NCI-H524 (cell line): ENCODE measurements at regions not wholly inside any gene's neighbourhood (a gene's known extent, or its start where the extent isn't known, plus 50 kb on each side); places are given as distances from the start of the nearest gene placed in this dataset.
A peak's percentile ranks its signal among the peaks of the same experiment; 100 is the strongest.
"Not testable (repeated sequence)": the region's sequence is repeated elsewhere in the genome, so short reads cannot be mapped to it uniquely, and the experiment has no call there.

Source experiments
- DNase-seq, 2 experiments: peaks; one replicate each; lab custom pipeline; 2025; lab: John Stamatoyannopoulos, UW

- no peak for DNase-seq
Observed at GRCh38 chr1:71345491-71345890, 264.7 kb upstream of the ZRANB2 start.

DNA sequence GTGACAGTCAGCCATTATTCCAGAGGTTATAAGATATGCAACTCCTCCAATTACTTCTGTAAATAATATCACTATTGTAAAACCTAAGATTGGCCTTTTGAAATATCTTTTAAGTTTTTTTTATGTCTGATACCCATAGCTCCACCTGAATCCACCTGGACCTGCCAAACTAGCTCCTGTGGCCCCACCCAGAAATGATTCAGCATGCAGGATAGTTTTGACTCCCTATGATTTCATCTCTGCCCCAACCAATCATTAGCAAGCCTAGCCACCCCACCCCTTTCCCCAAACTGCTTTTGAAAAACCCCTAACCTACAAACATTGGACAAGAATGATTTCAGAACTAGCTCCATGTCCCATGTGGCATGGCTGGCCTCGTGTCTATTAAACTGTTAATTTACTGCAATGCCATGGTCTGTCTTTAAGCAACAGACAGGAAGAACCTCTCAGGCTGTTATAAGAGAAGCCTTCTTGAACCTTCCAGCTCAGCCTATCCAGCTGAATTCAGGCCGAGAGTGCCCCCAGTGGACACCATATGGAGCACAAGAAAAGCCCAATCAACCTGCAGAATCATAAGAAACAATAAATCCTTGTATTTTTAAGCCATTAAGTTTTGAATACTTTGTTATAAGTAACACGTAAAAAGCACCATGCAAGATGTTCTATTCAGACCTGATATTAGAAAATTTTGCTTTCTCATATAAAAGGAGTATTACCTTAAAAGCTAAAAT is 263.0 kb upstream of the ZRANB2 start:
- no peak for DNase-seq

GRCh38 chr1:71339238-71339637 is 258.4 kb upstream of the ZRANB2 start:
- no peak for DNase-seq

DNA sequence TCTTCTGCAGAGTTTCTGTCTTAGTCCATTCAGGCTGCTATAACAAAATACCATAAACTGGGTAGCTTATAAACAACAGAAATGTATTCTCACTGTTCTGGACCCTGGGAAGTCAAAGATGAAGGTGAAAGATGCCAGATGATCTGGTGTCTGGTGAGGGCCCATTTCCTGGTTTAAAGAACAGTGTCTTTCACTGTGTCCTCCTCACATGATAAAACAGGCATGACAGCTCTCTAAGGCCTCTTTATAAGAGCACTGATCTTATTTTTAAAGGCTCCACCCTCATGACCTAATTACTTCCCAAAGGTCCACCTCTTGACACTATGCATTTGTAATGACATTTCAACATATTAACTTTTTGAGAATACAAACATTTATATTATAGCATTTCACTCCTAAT is 250.2 kb upstream of the ZRANB2 start:
- no peak for DNase-seq

DNA sequence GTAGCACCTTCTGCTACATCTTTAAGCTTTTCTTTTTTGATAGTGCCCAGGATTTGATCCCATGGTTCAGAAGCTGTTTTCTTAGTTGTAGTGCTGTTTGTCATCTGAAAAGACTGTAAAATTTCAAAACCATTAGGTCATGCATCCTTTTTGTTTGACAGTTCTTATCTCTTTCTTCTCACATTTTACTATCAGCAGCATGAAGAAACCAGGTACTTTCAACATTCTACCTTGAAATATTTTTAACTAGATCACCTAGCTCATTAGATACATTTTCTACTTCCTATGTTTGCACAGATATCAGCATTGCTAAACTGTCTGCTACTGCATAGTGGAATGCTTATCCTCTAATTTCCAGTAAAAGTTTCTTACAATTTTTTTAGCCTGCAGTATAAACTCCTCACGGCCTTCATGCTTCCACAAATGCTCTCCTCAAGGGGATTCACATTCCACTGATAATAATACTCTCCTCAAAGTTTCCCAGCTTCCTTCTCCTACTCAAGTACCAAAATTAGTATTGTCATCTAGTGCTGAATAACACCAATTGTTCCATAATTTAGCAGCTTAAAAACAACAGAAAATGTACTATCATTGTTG is 243.9 kb upstream of the ZRANB2 start:
- DNase-seq: no peak

DNA sequence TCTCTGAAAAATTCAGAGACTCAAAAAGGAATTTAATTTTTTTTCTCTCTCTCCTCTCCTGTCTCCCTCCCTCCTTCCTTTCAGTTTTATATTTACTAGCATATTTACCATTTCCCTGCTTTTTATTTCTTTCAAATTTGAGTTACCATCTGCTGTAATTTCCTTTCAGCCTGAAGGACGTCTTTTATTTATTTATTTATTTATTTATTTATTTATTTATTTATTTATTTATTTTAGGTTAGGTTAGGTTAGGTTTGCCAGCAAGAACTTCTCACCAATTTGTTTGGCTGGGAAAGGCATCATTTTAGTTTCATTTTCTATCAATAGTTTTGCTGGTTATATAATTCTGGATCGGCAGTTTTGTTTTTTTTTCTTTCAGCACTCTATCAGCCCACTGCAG is 231.7 kb upstream of the ZRANB2 start:
- no peak for DNase-seq

DNA sequence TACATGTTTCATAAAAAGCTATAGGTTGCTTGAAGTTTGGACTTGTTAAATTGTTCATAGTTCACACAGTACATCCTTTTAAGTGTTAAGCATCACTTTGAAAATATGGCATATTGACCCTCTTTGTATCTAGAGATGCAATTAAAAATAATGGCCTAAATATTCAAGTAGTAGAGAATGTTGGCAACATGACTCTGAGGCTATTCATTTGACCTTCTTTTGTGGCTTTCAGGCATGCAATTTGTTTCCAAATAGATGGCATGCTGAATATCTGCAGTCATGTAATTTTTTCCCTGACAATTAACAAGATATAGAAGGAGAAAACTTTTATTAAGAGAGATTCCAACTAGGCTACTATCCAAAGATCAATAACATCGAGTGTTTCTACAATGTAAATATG is 230.5 kb upstream of the ZRANB2 start:
- no peak for DNase-seq

DNA sequence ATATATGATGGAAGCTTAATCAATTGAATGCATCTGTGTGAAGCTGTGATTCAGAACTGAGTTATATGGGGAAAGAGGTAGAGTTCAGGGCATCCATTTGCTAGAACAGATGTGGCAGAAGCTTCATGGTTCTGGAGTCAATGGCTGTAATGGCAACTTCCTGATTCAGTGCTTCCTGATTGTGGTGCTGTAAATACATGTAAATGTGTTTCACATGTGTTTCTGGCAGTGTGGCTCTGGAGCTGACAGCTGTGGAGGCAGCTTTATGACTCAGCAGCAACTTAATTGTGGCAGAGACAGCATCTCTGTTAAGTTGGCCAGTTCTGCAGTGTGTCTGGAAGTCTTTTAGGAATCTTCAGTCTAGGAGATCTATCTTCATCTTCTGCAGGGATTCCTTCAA is 226.6 kb upstream of the ZRANB2 start:
- DNase-seq: peak in 1 of 2 experiments; percentile 19

DNA sequence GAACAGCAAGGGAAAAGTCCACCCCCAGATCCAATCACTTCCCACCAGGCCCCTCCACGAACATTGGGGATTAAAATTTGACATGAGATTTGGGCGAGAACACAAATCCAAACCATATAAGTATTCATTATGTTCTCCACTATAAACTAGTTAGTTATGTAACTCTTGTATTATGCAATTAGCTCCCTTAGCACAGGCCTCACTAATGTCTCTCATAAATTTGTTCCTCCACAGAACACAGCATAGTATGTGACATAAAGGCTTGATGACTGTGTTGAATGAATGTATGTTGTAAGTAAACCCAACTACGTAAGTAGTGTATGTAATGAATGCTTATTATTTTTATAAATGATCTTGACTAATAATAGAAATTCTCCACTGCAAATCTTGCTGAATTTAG is 223.3 kb upstream of the ZRANB2 start:
- DNase-seq: no peak

- DNase-seq: no peak
Observed at GRCh38 chr1:71303617-71304041, 222.8 kb upstream of the ZRANB2 start.

GRCh38 chr1:71298633-71299032 is 217.8 kb upstream of the ZRANB2 start:
- DNase-seq: no peak

DNA sequence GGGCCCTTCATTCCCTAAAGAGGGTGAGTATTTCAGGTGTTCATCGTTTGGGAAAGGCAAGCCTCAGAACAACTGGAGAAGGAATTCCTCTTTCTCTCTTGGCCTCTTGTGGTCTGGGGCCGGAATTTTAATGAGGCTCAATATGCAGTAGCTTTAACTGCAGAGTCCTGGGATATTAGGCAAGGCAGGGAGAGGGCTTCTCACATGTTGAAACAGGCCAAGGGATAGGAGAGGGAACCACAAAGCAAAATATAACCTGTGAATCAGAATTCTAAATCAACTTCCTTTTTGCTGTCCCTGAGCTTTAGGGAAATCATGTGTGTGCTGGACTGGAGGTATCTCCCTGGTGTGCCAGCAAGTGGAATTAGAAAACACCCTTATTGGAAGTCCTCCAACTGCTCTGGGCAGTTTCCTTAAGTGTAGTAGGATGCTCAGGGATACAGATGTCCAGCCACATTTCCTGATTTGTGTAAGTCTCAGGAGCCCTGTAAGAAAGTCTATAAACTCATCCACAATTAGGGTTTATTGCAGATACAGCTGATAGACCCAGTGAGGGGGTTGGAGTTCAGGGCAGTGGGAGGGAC is 215.8 kb upstream of the ZRANB2 start:
- DNase-seq: no peak

- no peak for DNase-seq
Observed at GRCh38 chr1:71295350-71295749, 214.5 kb upstream of the ZRANB2 start.

GRCh38 chr1:71294178-71294577 is 213.3 kb upstream of the ZRANB2 start:
- DNase-seq: no peak

- DNase-seq: no peak
Observed at GRCh38 chr1:71292203-71292602, 211.4 kb upstream of the ZRANB2 start.

GRCh38 chr1:71290506-71291237 is 209.8 kb upstream of the ZRANB2 start:
- DNase-seq: not testable (repeated sequence)

- DNase-seq: no peak
Observed at GRCh38 chr1:71285529-71285928, 204.7 kb upstream of the ZRANB2 start.

DNA sequence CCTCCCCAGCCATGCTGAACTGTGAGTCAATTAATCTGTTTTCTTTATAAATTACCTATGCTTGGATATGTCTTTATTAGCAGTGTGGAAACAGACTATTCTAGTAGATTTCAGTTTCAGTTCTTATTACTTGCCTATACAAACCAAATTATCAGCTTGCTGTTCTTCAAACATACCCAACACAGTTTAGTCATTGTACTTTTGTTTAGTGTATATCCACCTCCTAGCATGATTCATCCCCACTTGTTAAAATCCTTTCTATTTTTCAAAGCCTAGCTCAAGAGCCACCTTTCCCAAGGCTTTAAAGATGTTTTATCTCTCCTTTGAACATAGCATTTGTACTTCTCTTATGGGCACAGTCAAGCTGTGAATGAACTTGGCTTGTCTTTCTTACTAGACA is 195.6 kb upstream of the ZRANB2 start:
- no peak for DNase-seq

DNA sequence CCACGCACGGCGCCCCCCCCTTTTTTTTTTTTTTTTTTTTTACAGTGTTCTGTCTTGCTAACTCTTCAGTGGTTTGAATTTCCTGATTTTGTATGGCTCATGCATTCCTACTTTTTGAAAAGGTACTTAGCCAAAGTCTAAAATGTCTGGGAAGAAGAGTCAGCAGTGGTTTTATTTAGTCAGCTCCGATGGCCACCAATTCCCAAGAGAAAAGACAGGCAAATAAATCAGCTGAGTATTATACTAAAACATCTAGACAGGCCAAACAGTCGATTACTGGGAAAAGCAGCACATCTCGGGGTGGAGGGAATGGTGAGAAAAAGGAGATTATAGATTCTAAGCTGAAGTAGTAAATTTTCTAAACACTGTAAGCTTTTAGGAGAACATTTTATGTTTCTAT is 192.5 kb upstream of the ZRANB2 start:
- DNase-seq: no peak

- peak in 1 of 2 experiments; percentile 48 for DNase-seq
Observed at GRCh38 chr1:71270394-71270915, 189.6 kb upstream of the ZRANB2 start.

GRCh38 chr1:71269818-71270217 is 189.0 kb upstream of the ZRANB2 start:
- DNase-seq: no peak

DNA sequence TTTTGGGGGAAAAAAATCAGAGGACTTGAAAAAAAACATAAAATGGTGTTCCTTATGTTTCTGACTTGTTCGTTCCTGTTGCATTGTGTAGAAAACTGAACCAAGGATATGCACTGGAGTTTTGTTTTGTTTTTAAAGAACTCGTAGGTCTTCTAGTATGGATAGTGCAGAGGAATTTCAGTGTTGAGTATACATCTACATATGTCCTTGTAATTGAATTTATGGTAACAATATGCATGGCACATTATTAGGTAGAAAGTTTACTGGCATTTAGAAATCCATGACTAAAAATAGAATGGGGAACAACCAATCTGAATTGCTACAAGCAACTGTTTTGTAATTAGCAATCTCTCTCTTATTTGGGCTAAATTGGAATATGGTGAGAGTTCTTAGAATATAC is 188.3 kb upstream of the ZRANB2 start:
- DNase-seq: no peak

GRCh38 chr1:71267220-71267619 is 186.4 kb upstream of the ZRANB2 start:
- no peak for DNase-seq
